Stomach smooth muscle (tissue), 2 donors: ENCODE measurements at regions not wholly inside any gene's neighbourhood (a gene's known extent, or its start where the extent isn't known, plus 50 kb on each side); places are given as distances from the start of the nearest gene placed in this dataset.
"Not testable (repeated sequence)": the region's sequence is repeated elsewhere in the genome, so short reads cannot be mapped to it uniquely, and the experiment has no call there.

Experiments used
- H3K27ac ChIP-seq: one replicate; pipeline ENCODE4 v1.7.0; 2013; ENCODE audit warnings: mild to moderate bottlenecking, low read length, inconsistent platforms
- H3K27me3 ChIP-seq, 2 donors: one replicate each; pipeline ENCODE4 v1.7.0; 2013; ENCODE audit warnings: low read length in 2 of 2; ENCODE audit not compliant: insufficient read depth in 2 of 2, control insufficient read depth in 1 of 2
- H3K36me3 ChIP-seq, 2 donors: one replicate each; pipeline ENCODE4 v1.7.0; 2013; ENCODE audit warnings: low read length in 2 of 2; ENCODE audit not compliant: control insufficient read depth in 2 of 2, insufficient read depth in 2 of 2
- H3K4me1 ChIP-seq: one replicate; pipeline ENCODE4 v1.7.0; 2013; ENCODE audit warnings: low read length; ENCODE audit not compliant: control insufficient read depth, insufficient read depth
- H3K4me3 ChIP-seq, 2 donors: one replicate each; pipeline ENCODE4 v1.7.0; 2013; ENCODE audit warnings: low read length in 2 of 2
- H3K9ac ChIP-seq, 2 donors: one replicate each; pipeline ENCODE4 v1.7.0; 2013; ENCODE audit warnings: low read length in 2 of 2, mild to moderate bottlenecking in 1 of 2
- H3K9me3 ChIP-seq, 2 donors: one replicate each; pipeline ENCODE4 v1.7.0; 2013; ENCODE audit warnings: low read length in 2 of 2; ENCODE audit not compliant: control insufficient read depth in 2 of 2
- donor health status: healthy.
- donor health status: Pancreatic carcinoma.

DNA sequence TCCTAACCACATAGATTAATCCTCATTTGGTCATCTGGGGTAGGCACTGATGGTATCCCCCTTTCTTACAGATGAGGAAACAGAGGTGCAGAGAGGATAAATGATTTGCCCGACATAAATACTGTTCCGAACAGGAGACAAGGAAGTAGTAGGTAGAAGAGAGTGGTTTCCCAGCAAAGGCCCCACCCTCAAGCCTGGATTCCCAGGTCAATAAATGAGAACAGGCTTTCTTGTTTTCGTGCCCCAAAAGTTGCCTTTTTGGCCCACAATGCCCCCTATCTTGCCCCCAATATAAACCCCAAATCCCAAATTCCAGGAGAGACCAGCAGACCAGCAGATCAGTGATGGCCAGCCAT, 125.5 kb upstream of the PRR20G start:
- Histone ChIP-seq H3K9ac (no peak overlapping the region), H3K9me3 (no peaks in the 10 kb centered on the region), H3K4me1 (no peaks in the 10 kb centered on the region), H3K27ac (no peak overlapping the region), H3K27me3 (peaks cover 20 to 23% of the 10 kb centered on the region in 2 donors), H3K36me3 (no peaks in the 10 kb centered on the region), H3K4me3 (no peak overlapping the region)

GRCh38 chr3:127412578-127413317, 124.9 kb upstream of the PRR20G start:
- H3K4me3 ChIP-seq: no peak overlapping the region
- no peak overlapping the region for H3K9ac ChIP-seq
- no peaks in the 10 kb centered on the region for H3K4me1 ChIP-seq
- H3K27ac ChIP-seq: no peak overlapping the region
- no peaks in the 10 kb centered on the region for H3K9me3 ChIP-seq
- peaks cover 20 to 23% of the 10 kb centered on the region in 2 donors for H3K27me3 ChIP-seq
- H3K36me3 ChIP-seq: no peaks in the 10 kb centered on the region

DNA sequence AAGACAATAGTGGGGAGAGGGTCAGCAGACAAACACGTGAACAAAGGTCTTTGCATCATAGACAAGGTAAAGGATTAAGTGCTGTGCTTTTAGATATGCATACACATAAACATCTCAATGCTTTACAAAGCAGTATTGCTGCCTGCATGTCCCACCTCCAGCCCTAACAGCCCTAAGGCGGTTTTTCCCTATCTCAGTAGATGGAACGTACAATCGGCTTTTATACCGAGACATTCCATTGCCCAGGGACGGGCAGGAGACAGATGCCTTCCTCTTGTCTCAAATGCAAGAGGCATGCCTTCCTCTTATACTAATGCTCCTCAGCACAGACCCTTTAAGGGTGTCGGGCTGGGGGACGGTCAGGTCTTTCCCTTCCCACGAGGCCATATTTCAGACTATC, 124.0 kb upstream of the PRR20G start:
- not testable (repeated sequence) for H3K36me3 ChIP-seq, H3K4me1 ChIP-seq, H3K27ac ChIP-seq, H3K4me3 ChIP-seq, H3K9ac ChIP-seq, H3K9me3 ChIP-seq
- peaks cover 20 to 26% of the 10 kb centered on the region in 2 donors for H3K27me3 ChIP-seq

- no peaks in the 10 kb centered on the region for H3K36me3 ChIP-seq
- H3K9ac ChIP-seq: no peak overlapping the region
- no peaks in the 10 kb centered on the region for H3K4me1 ChIP-seq
- H3K4me3 ChIP-seq: no peak overlapping the region
- H3K27ac ChIP-seq: no peak overlapping the region
- peaks cover 20 to 30% of the 10 kb centered on the region in 2 donors for H3K27me3 ChIP-seq
- no peaks in the 10 kb centered on the region for H3K9me3 ChIP-seq
Observed at GRCh38 chr3:127411083-127411727, 123.4 kb upstream of the PRR20G start.

- peaks cover 20 to 31% of the 10 kb centered on the region in 2 donors for H3K27me3 ChIP-seq
- no peak overlapping the region for H3K4me3 ChIP-seq
- no peaks in the 10 kb centered on the region for H3K9me3 ChIP-seq
- H3K27ac ChIP-seq: no peak overlapping the region
- H3K36me3 ChIP-seq: no peaks in the 10 kb centered on the region
- H3K9ac ChIP-seq: no peak overlapping the region
- no peaks in the 10 kb centered on the region for H3K4me1 ChIP-seq
Observed at GRCh38 chr3:127410678-127411077, 122.8 kb upstream of the PRR20G start.

GRCh38 chr3:127410137-127410488, 122.3 kb upstream of the PRR20G start:
- Histone ChIP-seq H3K27ac (no peak overlapping the region), H3K4me3 (no peak overlapping the region), H3K36me3 (no peaks in the 10 kb centered on the region), H3K9me3 (no peaks in the 10 kb centered on the region), H3K4me1 (no peaks in the 10 kb centered on the region), H3K27me3 (peaks cover 25 to 34% of the 10 kb centered on the region in 2 donors), H3K9ac (no peak overlapping the region)

- H3K9me3 ChIP-seq: no peaks in the 10 kb centered on the region
- H3K27ac ChIP-seq: no peak overlapping the region
- H3K36me3 ChIP-seq: no peaks in the 10 kb centered on the region
- no peak overlapping the region for H3K9ac ChIP-seq
- peaks cover 27 to 36% of the 10 kb centered on the region in 2 donors for H3K27me3 ChIP-seq
- no peaks in the 10 kb centered on the region for H3K4me1 ChIP-seq
- no peak overlapping the region for H3K4me3 ChIP-seq
Observed at GRCh38 chr3:127409421-127410136, 121.7 kb upstream of the PRR20G start.

GRCh38 chr3:127408684-127409420, 121.0 kb upstream of the PRR20G start:
- Histone ChIP-seq H3K9me3 (no peaks in the 10 kb centered on the region), H3K4me3 (no peak overlapping the region), H3K36me3 (no peaks in the 10 kb centered on the region), H3K9ac (no peak overlapping the region), H3K4me1 (no peaks in the 10 kb centered on the region), H3K27me3 (peaks cover 25 to 32% of the 10 kb centered on the region in 2 donors), H3K27ac (no peak overlapping the region)

DNA sequence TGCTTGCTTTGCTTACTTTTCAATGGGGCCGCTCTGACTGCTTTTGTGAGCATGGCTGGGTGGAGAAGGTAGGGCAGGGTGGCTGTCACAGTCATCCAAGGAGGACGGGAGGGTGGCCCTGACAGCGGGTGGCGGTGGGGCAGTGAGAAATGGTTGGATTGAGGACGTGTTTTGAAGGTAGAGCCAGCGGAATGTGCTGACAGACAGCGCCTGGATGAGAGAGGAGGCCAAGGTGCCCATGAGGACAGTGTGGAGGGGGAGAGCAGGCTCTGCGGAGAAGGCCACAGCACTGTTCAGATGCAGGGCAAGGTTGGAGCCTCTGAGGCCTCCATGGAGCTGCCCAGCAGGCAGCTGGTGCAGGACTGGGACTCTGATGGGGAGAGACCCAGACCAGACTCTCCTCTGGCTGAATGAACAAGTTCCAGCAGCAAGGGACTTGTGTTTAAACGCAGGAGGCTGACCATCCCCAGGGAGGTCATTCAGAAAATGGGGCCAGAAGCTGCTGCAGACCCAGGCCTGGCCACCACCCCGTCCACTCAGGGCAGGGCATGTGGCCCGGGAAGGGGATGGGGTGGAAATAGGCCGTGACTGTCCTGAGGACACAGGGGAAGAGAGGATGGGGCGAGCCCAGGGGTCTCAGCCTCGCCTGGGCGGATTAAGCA, 120.3 kb upstream of the PRR20G start:
- Histone ChIP-seq H3K27me3 (peaks cover 23 to 26% of the 10 kb centered on the region in 2 donors), H3K36me3 (no peaks in the 10 kb centered on the region), H3K27ac (no peak overlapping the region), H3K4me1 (no peaks in the 10 kb centered on the region), H3K4me3 (no peak overlapping the region), H3K9me3 (no peaks in the 10 kb centered on the region), H3K9ac (no peak overlapping the region)
